CD8-positive, alpha-beta memory T cell (primary cell): ENCODE measurements at regions not wholly inside any gene's neighbourhood (a gene's known extent, or its start where the extent isn't known, plus 50 kb on each side); places are given as distances from the start of the nearest gene placed in this dataset.

Source experiments
- CTCF ChIA-PET: fragments of 350-600 bp; sonication (Branson Sonifier 250); formaldehyde crosslinking; loops from one replicate; lab custom pipeline; 2021; ENCODE audit warnings: antibody characterized with exemption; lab: Charles Lee
- POLR2A ChIA-PET: fragments of 350-600 bp; sonication (Branson Sonifier 250); formaldehyde crosslinking; loops from one replicate; lab custom pipeline; 2021; ENCODE audit warnings: antibody characterized with exemption; lab: Charles Lee
- DNase-seq, 5 donors: peaks; one replicate each; pipeline versions ENCODE4 v3.0.0 to v3.0.0-alpha.2; 2020 to 2022; ENCODE audit warnings: mixed read lengths in 1 of 5
- H3K27ac ChIP-seq: one replicate; pipeline ENCODE4 v1.7.0; 2013; ENCODE audit warnings: low read depth, mild to moderate bottlenecking, low read length, moderate library complexity
- H3K27me3 ChIP-seq: 2 replicates; pipeline ENCODE4 v1.7.0; 2013; ENCODE audit warnings: low read length, mild to moderate bottlenecking; ENCODE audit not compliant: insufficient read depth, poor library complexity, severe bottlenecking
- H3K36me3 ChIP-seq: 2 replicates; pipeline ENCODE4 v1.7.0; 2013; ENCODE audit warnings: mild to moderate bottlenecking, low read length, moderate library complexity; ENCODE audit not compliant: insufficient read depth
- H3K4me1 ChIP-seq: 2 replicates; pipeline ENCODE4 v1.7.0; 2013; ENCODE audit warnings: mild to moderate bottlenecking, low read length, moderate library complexity; ENCODE audit not compliant: insufficient read depth
- H3K4me3 ChIP-seq: 2 replicates; pipeline ENCODE4 v1.7.0; 2013; ENCODE audit warnings: mild to moderate bottlenecking, low read length
- H3K9me3 ChIP-seq: 2 replicates; pipeline ENCODE4 v1.7.0; 2013; ENCODE audit warnings: mild to moderate bottlenecking, low read length
- H3K27ac Mint-ChIP-seq, 8 donors: one replicate each; pipeline ENCODE4 v1.8.0; 2020 to 2021; ENCODE audit warnings: mixed read lengths in 8 of 8, mild to moderate bottlenecking in 6 of 8, inconsistent platforms in 3 of 8, moderate library complexity in 3 of 8
- H3K27me3 Mint-ChIP-seq, 2 donors: one replicate each; pipeline ENCODE4 v1.8.0; 2020 to 2021; ENCODE audit warnings: mixed read lengths in 2 of 2, mild to moderate bottlenecking in 1 of 2, moderate library complexity in 1 of 2
- H3K36me3 Mint-ChIP-seq, 3 donors: one replicate each; pipeline ENCODE4 v1.8.0; 2020 to 2021; ENCODE audit warnings: mixed read lengths in 3 of 3, inconsistent platforms in 1 of 3, mild to moderate bottlenecking in 1 of 3
- H3K4me1 Mint-ChIP-seq, 3 donors: one replicate each; pipeline ENCODE4 v1.8.0; 2020 to 2021; ENCODE audit warnings: mixed read lengths in 3 of 3, inconsistent platforms in 1 of 3, mild to moderate bottlenecking in 1 of 3
- H3K4me3 Mint-ChIP-seq, 7 donors: one replicate each; pipeline ENCODE4 v1.8.0; 2020 to 2021; ENCODE audit warnings: mixed read lengths in 7 of 7, mild to moderate bottlenecking in 6 of 7, moderate library complexity in 4 of 7, inconsistent platforms in 2 of 7
- H3K9me3 Mint-ChIP-seq, 5 donors: one replicate each; pipeline ENCODE4 v1.8.0; 2020 to 2022; ENCODE audit warnings: mixed read lengths in 5 of 5, mild to moderate bottlenecking in 3 of 5, moderate library complexity in 2 of 5, inconsistent platforms in 1 of 5

GRCh38 chr13:68173111-68173510, 943.0 kb upstream of the PCDH9 start:
- no peak for DNase-seq
- Histone ChIP-seq H3K27ac (no peak overlapping the region), H3K4me3 (no peak overlapping the region), H3K9me3 (no peaks in the 10 kb centered on the region), H3K36me3 (no peaks in the 10 kb centered on the region), H3K4me1 (no peaks in the 10 kb centered on the region), H3K27me3 (no peaks in the 10 kb centered on the region)
- Mint-ChIP-seq H3K36me3 (peaks cover 0 to 1% (median 0%) of the 10 kb centered on the region in 3 donors), H3K9me3 (peaks cover 3 to 30% (median 13%) of the 10 kb centered on the region in 5 donors), H3K27me3 (no peaks in the 10 kb centered on the region), H3K4me1 (no peaks in the 10 kb centered on the region), H3K4me3 (no peak overlapping the region), H3K27ac (no peak overlapping the region)
- CTCF ChIA-PET: no interaction called here
- POLR2A ChIA-PET: no interaction called here

GRCh38 chr13:68170961-68171360, 940.8 kb upstream of the PCDH9 start:
- no peak overlapping the region for H3K27ac Mint-ChIP-seq
- no peaks in the 10 kb centered on the region for H3K36me3 Mint-ChIP-seq
- CTCF ChIA-PET: interaction anchor here (0.9 kb wide), 1 partner anchor 10 kb away, joined by 3 read pairs; no protein-coding TSS in a partner anchor
- H3K27me3 ChIP-seq: no peaks in the 10 kb centered on the region
- H3K27me3 Mint-ChIP-seq: no peaks in the 10 kb centered on the region
- H3K4me1 ChIP-seq: no peaks in the 10 kb centered on the region
- no peak overlapping the region for H3K4me3 ChIP-seq
- peaks cover 3 to 23% (median 8%) of the 10 kb centered on the region in 5 donors for H3K9me3 Mint-ChIP-seq
- no peak for DNase-seq
- POLR2A ChIA-PET: no interaction called here
- no peaks in the 10 kb centered on the region for H3K36me3 ChIP-seq
- no peak overlapping the region for H3K4me3 Mint-ChIP-seq
- H3K9me3 ChIP-seq: no peaks in the 10 kb centered on the region
- no peaks in the 10 kb centered on the region for H3K4me1 Mint-ChIP-seq
- no peak overlapping the region for H3K27ac ChIP-seq

GRCh38 chr13:68168448-68168847, 938.3 kb upstream of the PCDH9 start:
- Histone ChIP-seq H3K4me3 (no peak overlapping the region), H3K27me3 (no peaks in the 10 kb centered on the region), H3K4me1 (no peaks in the 10 kb centered on the region), H3K9me3 (no peaks in the 10 kb centered on the region), H3K27ac (no peak overlapping the region), H3K36me3 (no peaks in the 10 kb centered on the region)
- Mint-ChIP-seq H3K36me3 (no peaks in the 10 kb centered on the region), H3K27ac (no peak overlapping the region), H3K27me3 (no peaks in the 10 kb centered on the region), H3K4me3 (no peak overlapping the region), H3K4me1 (no peaks in the 10 kb centered on the region), H3K9me3 (peaks cover 0 to 31% (median 7%) of the 10 kb centered on the region in 5 donors)
- no peak for DNase-seq
- CTCF ChIA-PET: no interaction called here
- POLR2A ChIA-PET: no interaction called here

- Histone ChIP-seq H3K4me3 (no peak overlapping the region), H3K9me3 (no peaks in the 10 kb centered on the region), H3K4me1 (no peaks in the 10 kb centered on the region), H3K27me3 (no peaks in the 10 kb centered on the region), H3K27ac (no peak overlapping the region), H3K36me3 (no peaks in the 10 kb centered on the region)
- Mint-ChIP-seq H3K4me1 (no peaks in the 10 kb centered on the region), H3K36me3 (no peaks in the 10 kb centered on the region), H3K9me3 (peaks cover 3 to 44% (median 5%) of the 10 kb centered on the region in 5 donors), H3K27ac (no peak overlapping the region), H3K4me3 (no peak overlapping the region), H3K27me3 (no peaks in the 10 kb centered on the region)
- DNase-seq: no peak
- POLR2A ChIA-PET: no interaction called here
- CTCF ChIA-PET: interaction anchor here (1.1 kb wide), 1 partner anchor 10 kb away, joined by 3 read pairs; no protein-coding TSS in a partner anchor
Measured at GRCh38 chr13:68160466-68160865, 930.3 kb upstream of the PCDH9 start.

GRCh38 chr13:68152414-68152813, 922.3 kb upstream of the PCDH9 start:
- H3K4me1 ChIP-seq: no peaks in the 10 kb centered on the region
- no peak for DNase-seq
- Mint-ChIP-seq H3K4me1 (no peaks in the 10 kb centered on the region), H3K36me3 (no peaks in the 10 kb centered on the region), H3K4me3 (no peak overlapping the region), H3K9me3 (peaks cover 2 to 37% (median 13%) of the 10 kb centered on the region in 5 donors), H3K27ac (no peak overlapping the region), H3K27me3 (no peaks in the 10 kb centered on the region)
- CTCF ChIA-PET: no interaction called here
- H3K4me3 ChIP-seq: no peak overlapping the region
- POLR2A ChIA-PET: no interaction called here
- H3K9me3 ChIP-seq: no peaks in the 10 kb centered on the region
- no peak overlapping the region for H3K27ac ChIP-seq
- no peaks in the 10 kb centered on the region for H3K36me3 ChIP-seq
- H3K27me3 ChIP-seq: no peaks in the 10 kb centered on the region

- no peaks in the 10 kb centered on the region for H3K4me1 ChIP-seq
- no peak for DNase-seq
- no peaks in the 10 kb centered on the region for H3K27me3 ChIP-seq
- H3K4me3 Mint-ChIP-seq: no peak overlapping the region
- ChIA-PET CTCF (no interaction called here), POLR2A (no interaction called here)
- H3K4me1 Mint-ChIP-seq: no peaks in the 10 kb centered on the region
- peaks cover 0 to 24% (median 8%) of the 10 kb centered on the region in 5 donors for H3K9me3 Mint-ChIP-seq
- H3K36me3 Mint-ChIP-seq: no peaks in the 10 kb centered on the region
- no peak overlapping the region for H3K4me3 ChIP-seq
- H3K9me3 ChIP-seq: peaks cover 5% of the 10 kb centered on the region
- H3K27ac ChIP-seq: no peak overlapping the region
- H3K36me3 ChIP-seq: no peaks in the 10 kb centered on the region
- H3K27ac Mint-ChIP-seq: no peak overlapping the region
- no peaks in the 10 kb centered on the region for H3K27me3 Mint-ChIP-seq
Measured at GRCh38 chr13:68145852-68146251, 915.7 kb upstream of the PCDH9 start.

- H3K27ac Mint-ChIP-seq: no peak overlapping the region
- no peaks in the 10 kb centered on the region for H3K4me1 Mint-ChIP-seq
- no peaks in the 10 kb centered on the region for H3K27me3 Mint-ChIP-seq
- POLR2A ChIA-PET: no interaction called here
- Histone ChIP-seq H3K27me3 (no peaks in the 10 kb centered on the region), H3K4me1 (no peaks in the 10 kb centered on the region), H3K27ac (no peak overlapping the region), H3K36me3 (no peaks in the 10 kb centered on the region), H3K9me3 (no peaks in the 10 kb centered on the region), H3K4me3 (no peak overlapping the region)
- no peak overlapping the region for H3K4me3 Mint-ChIP-seq
- peaks cover 0 to 2% (median 0%) of the 10 kb centered on the region in 3 donors for H3K36me3 Mint-ChIP-seq
- CTCF ChIA-PET: no interaction called here
- DNase-seq: no peak
- H3K9me3 Mint-ChIP-seq: peaks cover 1 to 16% (median 7%) of the 10 kb centered on the region in 5 donors
Measured at GRCh38 chr13:68128297-68128915, 898.3 kb upstream of the PCDH9 start.

GRCh38 chr13:68125087-68125480, 894.9 kb upstream of the PCDH9 start:
- H3K4me3 ChIP-seq: no peak overlapping the region
- no peak overlapping the region for H3K27ac ChIP-seq
- H3K9me3 Mint-ChIP-seq: peaks cover 1 to 22% (median 6%) of the 10 kb centered on the region in 5 donors
- H3K9me3 ChIP-seq: no peaks in the 10 kb centered on the region
- H3K36me3 Mint-ChIP-seq: no peaks in the 10 kb centered on the region
- ChIA-PET CTCF (no interaction called here), POLR2A (no interaction called here)
- no peak overlapping the region for H3K27ac Mint-ChIP-seq
- H3K27me3 ChIP-seq: no peaks in the 10 kb centered on the region
- no peaks in the 10 kb centered on the region for H3K4me1 Mint-ChIP-seq
- no peaks in the 10 kb centered on the region for H3K36me3 ChIP-seq
- H3K4me1 ChIP-seq: no peaks in the 10 kb centered on the region
- H3K4me3 Mint-ChIP-seq: no peak overlapping the region
- no peaks in the 10 kb centered on the region for H3K27me3 Mint-ChIP-seq
- DNase-seq: no peak
